K562 (cell line): ENCODE measurements at regions not wholly inside any gene's neighbourhood (a gene's known extent, or its start where the extent isn't known, plus 50 kb on each side); places are given as distances from the start of the nearest gene placed in this dataset.
A peak's percentile ranks its signal among the peaks of the same experiment; 100 is the strongest.

Experiments
- ATAC-seq: fragments of 200-7000 bp; cut with Tn5 transposase; 3 replicates; pipeline ENCODE4 v1.9.1; 2020; ENCODE audit warnings: moderate library complexity
- BruUV-seq: library from RNA; stranded (reverse); fragments of 400-500 nt; replicated peaks from 2 replicates; lab custom pipeline; 2021; lab: Mats Ljungman, UMichigan
- CTCF ChIA-PET: fragments of 300-600 bp; formaldehyde crosslinking; extraction: SDS; loops from one replicate; lab custom pipeline; 2021; ENCODE audit warnings: low intra/inter-chr PET ratio; lab: Yijun Ruan, JAX
- POLR2A ChIA-PET: fragments of 300-600, 350-650 bp; sonication (Branson Sonifier 250); formaldehyde crosslinking; extraction: SDS; loops from one replicate; lab custom pipeline; 2021; ENCODE audit warnings: antibody characterized with exemption, inconsistent platforms; lab: Yijun Ruan, JAX
- DNase-seq, 4 experiments: peaks; one replicate each; pipeline versions ENCODE4 v3.0.0 to v3.0.0-alpha.2; 2011 to 2018; ENCODE audit warnings: low spot score in 3 of 4, mixed read lengths in 3 of 4; ENCODE audit errors: extremely low read depth in 1 of 4
- FAIRE-seq: peaks from 2 replicates; lab custom pipeline; 2011; peaks lifted over from hg19 to GRCh38; lab: Jason Lieb, UNC
- H2AFZ ChIP-seq: 2 replicates; pipeline ENCODE4 v1.6.0; 2011; ENCODE audit warnings: low read depth, low read length, control low read depth, inconsistent platforms
- H3K27ac ChIP-seq: fragments of 200-600 bp; 3 replicates; pipeline ENCODE4 v1.8.0; 2011; ENCODE audit warnings: low read depth, mild to moderate bottlenecking, control low read depth, inconsistent platforms, low read length, moderate library complexity, mixed read lengths; ENCODE audit errors: extremely low read depth
- H3K27me3 ChIP-seq, 2 experiments: fragments of 300-600 bp in 1 of 2; 2 replicates in 1 of 2; 3 replicates in 1 of 2; pipeline versions ENCODE4 v1.6.0 to v1.8.0; 2011; ENCODE audit warnings: inconsistent platforms in 2 of 2, low read length in 2 of 2, mild to moderate bottlenecking in 1 of 2, mixed read lengths in 1 of 2, moderate library complexity in 1 of 2; ENCODE audit not compliant: control insufficient read depth in 2 of 2, insufficient read depth in 2 of 2
- H3K36me3 ChIP-seq: fragments of 300-600 bp; 3 replicates; pipeline ENCODE4 v1.8.0; 2011; ENCODE audit warnings: mild to moderate bottlenecking, low read length, inconsistent platforms; ENCODE audit not compliant: control insufficient read depth, insufficient read depth
- H3K4me1 ChIP-seq, 2 experiments: fragments of 200-600 bp in 1 of 2; replicated peaks in 1 of 2; 2 replicates in 1 of 2; 3 replicates in 1 of 2; pipeline versions ENCODE4 v1.5.1 to v1.8.0; 2011; ENCODE audit warnings: inconsistent platforms in 2 of 2, low read length in 2 of 2, mild to moderate bottlenecking in 1 of 2, mixed read lengths in 1 of 2, moderate library complexity in 1 of 2; ENCODE audit not compliant: control insufficient read depth in 2 of 2, insufficient read depth in 2 of 2
- H3K4me2 ChIP-seq: 2 replicates; pipeline ENCODE4 v1.6.1; 2011; ENCODE audit warnings: low read length, control low read depth, inconsistent platforms, mixed read lengths; ENCODE audit not compliant: insufficient read depth
- H3K4me3 ChIP-seq: fragments of 200-600 bp; sonication (generic), shearing (Covaris generic); 2 replicates; pipeline ENCODE4 v1.5.1; 2016; ENCODE audit warnings: control low read depth, inconsistent platforms
- H3K79me2 ChIP-seq: fragments of 200-600 bp; 3 replicates; pipeline ENCODE4 v1.8.0; 2011; ENCODE audit warnings: low read length, inconsistent platforms; ENCODE audit not compliant: control insufficient read depth, insufficient read depth
- H3K9ac ChIP-seq, 2 experiments: 2 replicates each; pipeline versions ENCODE4 v1.6.0 to v1.6.1; 2011; ENCODE audit warnings: low read depth in 2 of 2, low read length in 2 of 2, control low read depth in 1 of 2, inconsistent platforms in 1 of 2, mild to moderate bottlenecking in 1 of 2, mixed read lengths in 1 of 2; ENCODE audit not compliant: insufficient read depth in 1 of 2
- H3K9me1 ChIP-seq: one replicate; pipeline ENCODE4 v1.6.0; 2011; ENCODE audit warnings: inconsistent platforms, mild to moderate bottlenecking, low read length, moderate library complexity; ENCODE audit not compliant: control insufficient read depth, insufficient read depth
- H3K9me3 ChIP-seq: replicated peaks from 2 replicates; pipeline ENCODE4 v1.5.1; 2011; ENCODE audit warnings: low read depth, low read length, inconsistent platforms; ENCODE audit not compliant: control insufficient read depth, insufficient read depth
- H4K20me1 ChIP-seq: replicated peaks from 2 replicates; pipeline ENCODE4 v1.6.1; 2011; ENCODE audit warnings: low read length, inconsistent platforms, mixed read lengths; ENCODE audit not compliant: control insufficient read depth, insufficient read depth
- ARID2 ChIP-seq: fragments of 450-650 bp; IDR thresholded peaks from 2 replicates; pipeline ENCODE4 v1.6.1; 2017; ENCODE audit warnings: antibody characterized with exemption, mild to moderate bottlenecking
- ILF3 ChIP-seq: fragments of 450-650 bp; IDR thresholded peaks from 2 replicates; pipeline ENCODE4 v1.6.1; 2018; ENCODE audit warnings: antibody characterized with exemption, mild to moderate bottlenecking, moderate library complexity, borderline replicate concordance
- KDM5B ChIP-seq: fragments of 200-600 bp; sonication (generic); IDR thresholded peaks from 2 replicates; pipeline ENCODE4 v1.6.1; 2012; ENCODE audit warnings: low read depth, mild to moderate bottlenecking, moderate library complexity, low read length, control low read depth, inconsistent platforms; ENCODE audit not compliant: insufficient replicate concordance
- MTA1 ChIP-seq: fragments of 450-650 bp; IDR thresholded peaks from 2 replicates; pipeline ENCODE4 v1.6.1; 2017; ENCODE audit warnings: borderline replicate concordance
- NCOA2 ChIP-seq, 2 experiments: fragments of 450-650 bp; IDR thresholded peaks; 2 replicates each; pipeline ENCODE4 v1.6.1; 2018; ENCODE audit warnings: mild to moderate bottlenecking in 2 of 2, moderate library complexity in 1 of 2; ENCODE audit not compliant: partially characterized antibody in 2 of 2
- RBM17 ChIP-seq: fragments of 200-400 bp; formaldehyde crosslinking; IDR thresholded peaks from 2 replicates; pipeline ENCODE4 v1.6.1; 2017; ENCODE audit warnings: low read depth, mild to moderate bottlenecking, low read length, borderline replicate concordance
- SMC3 ChIP-seq: conservative IDR thresholded peaks from 2 replicates; pipeline ENCODE4 v1.6.1; 2011; ENCODE audit warnings: low read depth, low read length, improper control_type of control experiment; ENCODE audit not compliant: insufficient read depth
- SRSF7 ChIP-seq: fragments of 200-400 bp; formaldehyde crosslinking; optimal IDR thresholded peaks from 2 replicates; pipeline ENCODE3; 2017; ENCODE audit warnings: mild to moderate bottlenecking, low read depth, low read length
- ZNF3 ChIP-seq: fragments of 250-450 bp; sonication (Bioruptor Pico); IDR thresholded peaks from 2 replicates; pipeline ENCODE4 v1.5.0; 2021; ENCODE audit warnings: mild to moderate bottlenecking, moderate library complexity
- ZNF507 ChIP-seq: conservative IDR thresholded peaks from 2 replicates; pipeline ENCODE4 v1.6.1; 2017; ENCODE audit warnings: missing genetic modification characterization, missing compliant biosample characterization
- ZNF695 ChIP-seq: fragments of 450-650 bp; formaldehyde crosslinking; IDR thresholded peaks from 2 replicates; pipeline ENCODE4 v1.4.0; 2020; ENCODE audit warnings: mild to moderate bottlenecking, moderate library complexity
- ZNF707 ChIP-seq: fragments of 250-450 bp; sonication (Bioruptor Pico); conservative IDR thresholded peaks from 2 replicates; pipeline ENCODE4 v1.8.0; 2022; ENCODE audit warnings: inconsistent platforms, mild to moderate bottlenecking, moderate library complexity
- WGBS: fragments of 100-300 bp; shearing (Covaris generic); methylation state at CpG from one replicate; pipeline ENCODE4 v1.1.6; 2016; ENCODE audit warnings: low coverage, mixed read lengths; ENCODE audit not compliant: insufficient coverage; ENCODE audit errors: missing lambda C conversion rate; 5-methylcytosine and 5-hydroxymethylcytosine counted together
- in situ Hi-C: fragments of 300-500 bp; cut with MboI; formaldehyde crosslinking; loops from 4 replicates; pipeline ENCODE4 v1.15.0; 2018; ENCODE audit warnings: inconsistent platforms, mixed read lengths
- intact Hi-C: fragments of 100-400 bp; cut with micrococcal nuclease; formaldehyde crosslinking; loops from 2 replicates; pipeline ENCODE4 v1.14.2; 2022

DNA sequence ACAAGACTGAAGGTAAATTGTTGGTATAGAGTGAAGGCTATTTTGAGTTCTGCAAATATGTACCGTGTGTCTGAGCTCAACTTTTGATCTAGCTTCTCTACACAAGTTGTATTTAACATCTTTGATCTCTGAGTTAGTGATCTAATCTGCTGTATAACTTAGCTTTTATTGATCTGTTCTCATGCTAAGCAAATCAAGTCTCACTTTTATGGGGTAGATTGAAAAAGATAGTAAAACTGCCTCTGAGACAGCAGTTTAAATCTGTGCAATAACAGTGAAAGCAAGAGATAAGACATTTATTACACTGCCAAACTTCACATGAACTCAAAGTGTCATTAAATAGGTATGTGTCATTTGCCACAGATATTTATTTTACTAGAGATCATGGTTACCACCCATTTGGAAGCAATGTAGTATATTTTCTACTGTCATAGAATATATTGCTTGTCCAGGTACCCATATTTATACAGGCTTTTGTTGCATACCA lies 477.3 kb downstream of the ISL1 start:
- Histone ChIP-seq H4K20me1 (no peaks in the 10 kb centered on the region), H3K27ac (no peak overlapping the region), H3K79me2 (no peaks in the 10 kb centered on the region), H3K9me1 (no peaks in the 10 kb centered on the region), H3K4me2 (no peak overlapping the region), H3K36me3 (no peaks in the 10 kb centered on the region), H3K27me3 (no peaks in the 10 kb centered on the region), H3K4me3 (no peak overlapping the region), H2AFZ (no peak overlapping the region), H3K9ac (no peak overlapping the region), H3K9me3 (no peaks in the 10 kb centered on the region), H3K4me1 (no peaks in the 10 kb centered on the region)
- 0% methylated on average over 1 of the region's 1 CpG for WGBS
- ChIA-PET POLR2A (no interaction called here), CTCF (no interaction called here)
- BruUV-seq: no TSS peak
- TF ChIP-seq RBM17: no peak
- no peak for TF ChIP-seq MTA1
- no peak for TF ChIP-seq ZNF695 (CRISPR knock-in tag)
- FAIRE-seq (no peak), ATAC-seq (no peak), DNase-seq (no peak)
- in situ Hi-C loops: no loop called here
- intact Hi-C loops: no loop called here

DNA sequence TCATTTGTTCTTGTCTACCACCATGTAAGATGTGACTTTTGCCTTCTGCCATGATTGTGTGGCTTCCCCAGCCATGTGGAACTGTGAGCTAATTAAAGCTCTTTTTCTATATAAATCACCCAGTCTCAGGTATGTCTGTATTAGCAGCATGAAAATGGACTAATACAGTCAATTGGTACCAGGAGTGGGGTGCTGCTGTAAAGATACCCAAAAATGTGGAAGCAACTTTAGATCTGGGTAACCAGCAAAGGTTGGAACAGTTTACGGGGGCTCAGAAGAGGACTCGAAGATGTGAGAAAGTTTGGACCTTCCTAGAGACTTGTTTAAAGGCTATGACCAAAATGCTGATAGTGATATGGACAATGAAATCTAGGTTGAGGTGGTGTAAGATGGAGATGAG lies 488.9 kb downstream of the ISL1 start:
- in situ Hi-C loops: no loop called here
- H3K4me2 ChIP-seq: no peak overlapping the region
- no TSS peak for BruUV-seq
- no peaks in the 10 kb centered on the region for H3K79me2 ChIP-seq
- TF ChIP-seq ILF3 (no peak), KDM5B (no peak), NCOA2 (IDR thresholded peaks at IDR 0.05; ENCODE audit: partially characterized antibody in 2 of 2) (no peak), ARID2 (no peak), SRSF7 (no peak), ZNF3 (CRISPR knock-in tag) (no peak), ZNF507 (tag) (no peak), ZNF707 (peak; percentile 88), SMC3 (no peak)
- no peak overlapping the region for H3K4me3 ChIP-seq
- no peaks in the 10 kb centered on the region for H3K36me3 ChIP-seq
- no peaks in the 10 kb centered on the region for H4K20me1 ChIP-seq
- CTCF ChIA-PET: no interaction called here
- no peak overlapping the region for H2AFZ ChIP-seq
- H3K9me1 ChIP-seq: no peaks in the 10 kb centered on the region
- no peaks in the 10 kb centered on the region for H3K4me1 ChIP-seq
- H3K27me3 ChIP-seq: no peaks in the 10 kb centered on the region
- DNase-seq: no peak
- WGBS: 0% methylated on average over 2 of the region's 2 CpGs
- H3K9me3 ChIP-seq: no peaks in the 10 kb centered on the region; the same call in 1 of the 2 replicates
- no peak for FAIRE-seq
- H3K27ac ChIP-seq: no peak overlapping the region
- intact Hi-C loops: no loop called here
- H3K9ac ChIP-seq: no peak overlapping the region
- no peak for ATAC-seq
- POLR2A ChIA-PET: no interaction called here
